ENCODE measurements at regions not wholly inside any gene's neighbourhood (a gene's known extent, or its start where the extent isn't known, plus 50 kb on each side); places are given as distances from the start of the nearest gene placed in this dataset.

DNA sequence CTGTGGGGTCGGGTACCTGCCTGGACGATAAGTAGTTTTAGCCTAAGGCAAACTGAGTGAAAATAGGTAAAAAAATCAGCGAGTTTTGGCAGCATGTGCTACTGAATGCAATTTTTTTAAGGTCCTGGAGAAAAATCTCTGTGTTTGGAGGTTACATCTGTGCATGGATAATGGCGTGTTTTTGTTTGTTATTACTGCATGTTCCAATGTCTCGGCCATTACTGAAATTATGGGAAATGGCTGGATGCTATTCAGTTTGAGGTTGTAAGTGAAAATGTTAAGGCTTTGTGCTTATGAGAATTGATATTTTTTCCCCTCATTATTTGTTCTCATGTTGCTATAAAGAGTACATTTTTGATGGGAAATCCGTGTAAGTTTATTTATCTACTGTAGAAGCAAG is 441.7 kb downstream of the PRDM2 start:
- TF ChIP-seq CTCF (IDR thresholded peaks at IDR 0.05; ENCODE audit: insufficient read depth, low read length, poor library complexity, severe bottlenecking): no peak
- no peak for TF ChIP-seq EZH2phosphoT487 (conservative IDR thresholded peaks at IDR 0.05; ENCODE audit: low read length)

All from SU-DHL-6 (cell line).